ENCODE measurements at regions not wholly inside any gene's neighbourhood (a gene's known extent, or its start where the extent isn't known, plus 50 kb on each side); places are given as distances from the start of the nearest gene placed in this dataset.

- CTCF ChIA-PET (ENCODE audit: partially characterized antibody) = interaction anchor here (0.6 to 0.9 kb wide), 2 partner anchors 16 to 214 kb away, joined by 3 to 4 read pairs; no protein-coding TSS in a partner anchor
- 90% methylated on average over 4 of the region's 4 CpGs; no CpG with 5 or more reads in 1 of the 2 experiments for WGBS, 2 experiments (ENCODE audit: extremely low coverage in 1 of 2, insufficient coverage in 1 of 2, insufficient read length in 1 of 2, insufficient replicate concordance in 2 of 2, low coverage in 1 of 2, low lambda C conversion rate in 2 of 2, missing lambda C conversion rate in 1 of 2)
- no peak for TF ChIP-seq E2F6 (IDR thresholded peaks at IDR 0.05)
- no peak for TF ChIP-seq MAFK (IDR thresholded peaks at IDR 0.05; ENCODE audit: low read depth, low read length)
- TF ChIP-seq CREB1 (IDR thresholded peaks at IDR 0.05) = no peak
- TF ChIP-seq BACH1 (IDR thresholded peaks at IDR 0.05; ENCODE audit: low read length) = no peak
- TF ChIP-seq RBBP5 (IDR thresholded peaks at IDR 0.05; ENCODE audit: borderline replicate concordance, low read depth, low read length) = no peak
- no peak for TF ChIP-seq POLR2A (IDR thresholded peaks at IDR 0.05; ENCODE audit: control extremely low read depth in 1 of 2, low read depth in 2 of 2, low read length in 2 of 2)
- TF ChIP-seq SP4 (IDR thresholded peaks at IDR 0.05; ENCODE audit: low read length) = no peak
- no peak for TF ChIP-seq KDM1A (IDR thresholded peaks at IDR 0.05; ENCODE audit: borderline replicate concordance, low read length)
- no peak for TF ChIP-seq SIN3A (conservative IDR thresholded peaks at IDR 0.05 in 1 of 2, IDR thresholded peaks at IDR 0.05 in 1 of 2; ENCODE audit: low read depth in 1 of 2, low read length in 2 of 2)
- TF ChIP-seq ATF3 (IDR thresholded peaks at IDR 0.05; ENCODE audit: insufficient read depth, low read depth, low read length) = no peak
- no peak for TF ChIP-seq CHD2 (IDR thresholded peaks at IDR 0.05; ENCODE audit: low read length)
- TF ChIP-seq GABPA (IDR thresholded peaks at IDR 0.05; ENCODE audit: borderline replicate concordance, insufficient read depth, low read length) = no peak
- no peak for TF ChIP-seq SP2 (IDR thresholded peaks at IDR 0.05; ENCODE audit: low read length)
- no peak for TF ChIP-seq TCF12 (IDR thresholded peaks at IDR 0.05; ENCODE audit: low read depth, low read length)
- TF ChIP-seq EGR1 (IDR thresholded peaks at IDR 0.05; ENCODE audit: borderline replicate concordance, low read depth, low read length) = no peak
- no peak for TF ChIP-seq KDM5A (IDR thresholded peaks at IDR 0.05; ENCODE audit: low read length)
These were observed 1331.8 kb downstream of the PCDH19 start for GRCh38 chrX:99078301-99078700.

More at GRCh38 chrX:99078301-99078700, 1331.8 kb downstream of the PCDH19 start:
- no peak overlapping the region for H4K5ac ChIP-seq (ENCODE audit: insufficient read length, low read depth, low read length)
- no peaks in the 10 kb centered on the region for H3K9me3 ChIP-seq (ENCODE audit: insufficient read depth in 2 of 2, low read depth in 1 of 2, low read length in 1 of 2)
- FAIRE-seq (no peak), DNase-seq (ENCODE audit: low read depth in 1 of 2, low spot score in 2 of 2) (no peak)
- POLR2A ChIA-PET (ENCODE audit: partially characterized antibody) = no interaction called here
- H3K23ac ChIP-seq (ENCODE audit: insufficient read length) = no peak overlapping the region
- no peak overlapping the region for H2AFZ ChIP-seq (ENCODE audit: low read length)
- no peak overlapping the region for H4K8ac ChIP-seq (ENCODE audit: extremely low read depth, insufficient read depth, low read length)
- H3K56ac ChIP-seq (replicated peaks; ENCODE audit: insufficient read length, low read depth, low read length) = no peak overlapping the region
- H3K4me3 ChIP-seq (ENCODE audit: extremely low read depth in 1 of 4, insufficient read depth in 2 of 4, low read depth in 3 of 4, low read length in 4 of 4) = no peak overlapping the region
- no peak overlapping the region for H3K4ac ChIP-seq (replicated peaks; ENCODE audit: insufficient read length, low read depth, low read length)
- H3K14ac ChIP-seq (ENCODE audit: insufficient read length) = no peak overlapping the region
- no peak overlapping the region for H3K9ac ChIP-seq (replicated peaks in 1 of 4; ENCODE audit: extremely low read depth in 1 of 4, low read depth in 3 of 4, low read length in 3 of 4)
- H3K36me3 ChIP-seq (ENCODE audit: control insufficient read depth in 2 of 4, insufficient read depth in 4 of 4, low read length in 3 of 4) = no peaks in the 10 kb centered on the region
- H3K27me3 ChIP-seq (replicated peaks in 1 of 4; ENCODE audit: control insufficient read depth in 3 of 4, extremely low read depth in 1 of 4, insufficient read depth in 3 of 4, low read length in 3 of 4) = no peaks in the 10 kb centered on the region
- no peak overlapping the region for H2BK20ac ChIP-seq (ENCODE audit: low read length)
- no peak overlapping the region for H2BK15ac ChIP-seq (ENCODE audit: low read length)
- no peaks in the 10 kb centered on the region for H3K23me2 ChIP-seq (ENCODE audit: low read depth, low read length)
- no peak overlapping the region for H3K27ac ChIP-seq (ENCODE audit: low read depth, low read length)
- no peak overlapping the region for H2BK12ac ChIP-seq (ENCODE audit: low read depth, low read length)
- no peak overlapping the region for H3K4me2 ChIP-seq (ENCODE audit: insufficient read depth in 1 of 2, low read depth in 2 of 2, low read length in 2 of 2)
- H2BK120ac ChIP-seq (replicated peaks; ENCODE audit: low read depth, low read length) = no peak overlapping the region
- no peak overlapping the region for H3K18ac ChIP-seq (ENCODE audit: extremely low read depth, low read length)
- no peak overlapping the region for H4K91ac ChIP-seq (replicated peaks; ENCODE audit: insufficient read length, low read length)
- no peaks in the 10 kb centered on the region for H3K79me2 ChIP-seq (ENCODE audit: control insufficient read depth in 1 of 2, insufficient read depth in 2 of 2, low read length in 2 of 2)
- no peaks in the 10 kb centered on the region for H4K20me1 ChIP-seq (replicated peaks in 1 of 2; ENCODE audit: control insufficient read depth in 1 of 2, insufficient read depth in 2 of 2, low read length in 2 of 2)
- no peaks in the 10 kb centered on the region for H3K79me1 ChIP-seq (ENCODE audit: low read depth, low read length)
- H3K4me1 ChIP-seq (replicated peaks in 1 of 4; ENCODE audit: control insufficient read depth in 3 of 4, insufficient read depth in 4 of 4, low read length in 3 of 4) = no peaks in the 10 kb centered on the region
- H2AK5ac ChIP-seq (ENCODE audit: low read depth, low read length) = no peak overlapping the region
- H2BK5ac ChIP-seq (ENCODE audit: low read depth, low read length) = no peak overlapping the region

Measured in H1 (cell line).